ENCODE measurements at regions not wholly inside any gene's neighbourhood (a gene's known extent, or its start where the extent isn't known, plus 50 kb on each side); places are given as distances from the start of the nearest gene placed in this dataset.

DNA sequence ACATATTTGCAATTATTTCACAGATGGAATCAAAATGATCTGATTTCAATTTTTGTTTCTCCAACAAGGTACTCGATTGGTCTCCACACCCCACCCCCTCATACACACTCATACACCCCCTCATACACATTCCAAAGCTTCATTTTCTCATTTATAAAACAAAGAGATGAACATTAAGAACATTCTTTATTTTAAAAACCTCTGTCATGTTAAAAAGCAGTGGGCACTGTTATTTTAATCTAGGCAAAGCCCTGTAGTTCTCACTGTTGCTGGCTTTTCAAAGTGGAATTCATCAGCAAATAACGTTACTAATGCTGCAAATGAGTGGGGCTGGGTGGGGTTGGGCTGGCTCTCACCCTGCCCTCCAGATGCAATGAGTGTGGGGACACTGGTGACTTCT, 289.6 kb upstream of the ASIC2 start:
- ChIA-PET POLR2A (no interaction called here), CTCF (no interaction called here)
- H3K27me3 ChIP-seq (ENCODE audit: control insufficient read depth in 2 of 2, insufficient read depth in 2 of 2, low read length in 2 of 2) = no peaks in the 10 kb centered on the region
- H3K9me1 ChIP-seq (replicated peaks; ENCODE audit: control insufficient read depth, extremely low read depth, insufficient read depth, low read length) = no peaks in the 10 kb centered on the region
- no peaks in the 10 kb centered on the region for H3K79me2 ChIP-seq (ENCODE audit: control insufficient read depth, insufficient read depth, low read length)
- no peaks in the 10 kb centered on the region for H3K4me1 ChIP-seq (ENCODE audit: control insufficient read depth, extremely low read depth, insufficient read depth, low read length)
- H3K9me3 ChIP-seq (replicated peaks; ENCODE audit: control insufficient read depth, insufficient read depth, low read length) = peaks cover 4% of the 10 kb centered on the region
- no peaks in the 10 kb centered on the region for H3K36me3 ChIP-seq (ENCODE audit: control insufficient read depth in 2 of 2, extremely low read depth in 1 of 2, insufficient read depth in 2 of 2, low read length in 2 of 2)
- no peak overlapping the region for H3K9ac ChIP-seq (replicated peaks; ENCODE audit: extremely low read depth, insufficient read depth, low read length)
- no peak for FAIRE-seq
- H2AFZ ChIP-seq (ENCODE audit: low read depth, low read length) = no peak overlapping the region
- H3K4me2 ChIP-seq (ENCODE audit: insufficient read depth, low read length) = no peak overlapping the region
- BruUV-seq (replicated peaks) = no TSS peak
- H3K27ac ChIP-seq (ENCODE audit: insufficient read depth, low read depth, low read length) = no peak overlapping the region
- no peak overlapping the region for H3K4me3 ChIP-seq (replicated peaks in 1 of 3; ENCODE audit: insufficient read depth in 1 of 3, low read depth in 1 of 3, low read length in 3 of 3)
- H4K20me1 ChIP-seq (replicated peaks; ENCODE audit: control insufficient read depth, extremely low read depth, insufficient read depth, low read length) = no peaks in the 10 kb centered on the region
- intact Hi-C loops (cut with micrococcal nuclease) = no loop called here
- dilution Hi-C loops (cut with MboI; ENCODE audit: extremely low pct_ligation_motif_present, low sequenced_read_pairs) = no loop called here
- DNase-seq (ENCODE audit: low read depth, low spot score) = no peak
- TF ChIP-seq POLR2AphosphoS5 (IDR thresholded peaks at IDR 0.05; ENCODE audit: insufficient read depth, low read depth, low read length) (no peak), JUN (IDR thresholded peaks at IDR 0.05; ENCODE audit: borderline replicate concordance, insufficient read depth, insufficient read length, low read depth) (no peak)
- TF ChIP-seq, protein P1, sequence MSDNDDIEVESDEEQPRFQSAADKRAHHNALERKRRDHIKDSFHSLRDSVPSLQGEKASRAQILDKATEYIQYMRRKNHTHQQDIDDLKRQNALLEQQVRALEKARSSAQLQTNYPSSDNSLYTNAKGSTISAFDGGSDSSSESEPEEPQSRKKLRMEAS (IDR thresholded peaks at IDR 0.05; ENCODE audit: insufficient read depth, insufficient read length) = no peak

- no peak for TF ChIP-seq JUN (IDR thresholded peaks at IDR 0.05; ENCODE audit: borderline replicate concordance, insufficient read depth, insufficient read length, low read depth)
- no peak for TF ChIP-seq GATA2 (IDR thresholded peaks at IDR 0.05; ENCODE audit: insufficient read depth, insufficient read length, low read depth, low read length)
- TF ChIP-seq MYC (IDR thresholded peaks at IDR 0.05; ENCODE audit: low read depth, low read length) = no peak
- no peak for TF ChIP-seq EZH2 (IDR thresholded peaks at IDR 0.05; ENCODE audit: borderline replicate concordance, low read depth, low read length, severe bottlenecking)
- no peak for TF ChIP-seq POLR2A (IDR thresholded peaks at IDR 0.05; ENCODE audit: low read depth, low read length)
- no peak for TF ChIP-seq POLR2AphosphoS5 (IDR thresholded peaks at IDR 0.05; ENCODE audit: insufficient read depth, low read depth, low read length)
- no peak for TF ChIP-seq CTCF (IDR thresholded peaks at IDR 0.05; ENCODE audit: extremely low read depth in 1 of 2, insufficient read depth in 1 of 2, low read depth in 1 of 2, low read length in 2 of 2)
- TF ChIP-seq, protein P1 (IDR thresholded peaks at IDR 0.05; ENCODE audit: insufficient read depth, insufficient read length) = no peak
- no peak for TF ChIP-seq FOS (IDR thresholded peaks at IDR 0.05; ENCODE audit: borderline replicate concordance, insufficient read depth, low read length)
- H3K36me3 ChIP-seq (ENCODE audit: control insufficient read depth in 2 of 2, extremely low read depth in 1 of 2, insufficient read depth in 2 of 2, low read length in 2 of 2) = no peaks in the 10 kb centered on the region
- dilution Hi-C loops (cut with MboI; ENCODE audit: extremely low pct_ligation_motif_present, low sequenced_read_pairs) (no loop called here), intact Hi-C loops (cut with micrococcal nuclease) (no loop called here)
- no peaks in the 10 kb centered on the region for H3K79me2 ChIP-seq (ENCODE audit: control insufficient read depth, insufficient read depth, low read length)
- no peak overlapping the region for H3K4me3 ChIP-seq (replicated peaks in 1 of 3; ENCODE audit: insufficient read depth in 1 of 3, low read depth in 1 of 3, low read length in 3 of 3)
- H3K27me3 ChIP-seq (ENCODE audit: control insufficient read depth in 2 of 2, insufficient read depth in 2 of 2, low read length in 2 of 2) = no peaks in the 10 kb centered on the region
- POLR2A ChIA-PET = no interaction called here
- no TSS peak for BruUV-seq (replicated peaks)
- no peak for DNase-seq (ENCODE audit: low read depth, low spot score)
- H3K9ac ChIP-seq (replicated peaks; ENCODE audit: extremely low read depth, insufficient read depth, low read length) = no peak overlapping the region
- no peaks in the 10 kb centered on the region for H4K20me1 ChIP-seq (replicated peaks; ENCODE audit: control insufficient read depth, extremely low read depth, insufficient read depth, low read length)
- FAIRE-seq = no peak
- H3K27ac ChIP-seq (ENCODE audit: insufficient read depth, low read depth, low read length) = no peak overlapping the region
- peaks cover 4% of the 10 kb centered on the region for H3K9me3 ChIP-seq (replicated peaks; ENCODE audit: control insufficient read depth, insufficient read depth, low read length)
- no peaks in the 10 kb centered on the region for H3K9me1 ChIP-seq (replicated peaks; ENCODE audit: control insufficient read depth, extremely low read depth, insufficient read depth, low read length)
- no peaks in the 10 kb centered on the region for H3K4me1 ChIP-seq (ENCODE audit: control insufficient read depth, extremely low read depth, insufficient read depth, low read length)
- CTCF ChIA-PET = no interaction called here
- no peak overlapping the region for H3K4me2 ChIP-seq (ENCODE audit: insufficient read depth, low read length)
- H2AFZ ChIP-seq (ENCODE audit: low read depth, low read length) = no peak overlapping the region
Measured at GRCh38 chr17:33583518-33584417, 290.7 kb upstream of the ASIC2 start.

Data from endothelial cell of umbilical vein (primary cell).